GM23338 (cell line): ENCODE measurements at regions not wholly inside any gene's neighbourhood (a gene's known extent, or its start where the extent isn't known, plus 50 kb on each side); places are given as distances from the start of the nearest gene placed in this dataset.

Experiments used
- ATAC-seq: fragments of 200-7000 bp; cut with Tn5 transposase; 3 replicates; pipeline ENCODE4 v1.9.1; 2020
- DNase-seq: peaks from one replicate; pipeline ENCODE4 v3.0.0-alpha.2; 2015; ENCODE audit warnings: low spot score
- H2AFZ ChIP-seq: fragments of 200-600 bp; sonication (generic); 2 replicates; pipeline ENCODE4 v1.8.0; 2016; ENCODE audit warnings: antibody characterized with exemption, mild to moderate bottlenecking, moderate library complexity
- H3F3A ChIP-seq: fragments of 200-600 bp; sonication (generic); replicated peaks from 2 replicates; pipeline ENCODE4 v1.8.0; 2017; ENCODE audit warnings: antibody characterized with exemption, mixed run types, low read depth
- H3K27ac ChIP-seq: fragments of 200-600 bp; sonication (generic); 2 replicates; pipeline ENCODE4 v1.6.1; 2016; ENCODE audit warnings: low read depth
- H3K27me3 ChIP-seq: fragments of 200-600 bp; sonication (generic); 2 replicates; pipeline ENCODE4 v1.8.0; 2016; ENCODE audit warnings: mild to moderate bottlenecking, mixed run types, moderate library complexity; ENCODE audit not compliant: insufficient read depth
- H3K36me3 ChIP-seq: fragments of 200-600 bp; sonication (generic); 2 replicates; pipeline ENCODE4 v1.8.0; 2016; ENCODE audit warnings: mild to moderate bottlenecking; ENCODE audit not compliant: insufficient read depth
- H3K4me1 ChIP-seq: fragments of 200-600 bp; sonication (generic); 2 replicates; pipeline ENCODE4 v1.8.0; 2016; ENCODE audit warnings: mild to moderate bottlenecking, moderate library complexity; ENCODE audit not compliant: insufficient read depth
- H3K4me2 ChIP-seq: fragments of 200-600 bp; sonication (generic); 2 replicates; pipeline ENCODE4 v1.7.1; 2017; ENCODE audit warnings: mixed run types
- H3K4me3 ChIP-seq: fragments of 200-600 bp; sonication (generic); 2 replicates; pipeline ENCODE4 v1.6.1; 2016; ENCODE audit warnings: mixed run types
- H3K79me2 ChIP-seq: fragments of 200-600 bp; sonication (generic); replicated peaks from 2 replicates; pipeline ENCODE4 v1.8.0; 2017; ENCODE audit warnings: mild to moderate bottlenecking; ENCODE audit not compliant: insufficient read depth
- H3K9me2 ChIP-seq: fragments of 200-600 bp; sonication (generic); 2 replicates; pipeline ENCODE4 v1.8.0; 2017; ENCODE audit not compliant: insufficient read depth
- H4K20me1 ChIP-seq: fragments of 200-600 bp; sonication (generic); replicated peaks from 2 replicates; pipeline ENCODE4 v1.8.0; 2017; ENCODE audit warnings: mild to moderate bottlenecking; ENCODE audit not compliant: insufficient read depth
- H3K27ac Mint-ChIP-seq: 2 replicates; pipeline ENCODE4 v1.8.0; 2020; ENCODE audit warnings: inconsistent platforms, mild to moderate bottlenecking, moderate library complexity, mixed read lengths
- H3K27me3 Mint-ChIP-seq: 3 replicates; pipeline ENCODE4 v1.8.0; 2022; ENCODE audit warnings: low read depth, mild to moderate bottlenecking, moderate library complexity, mixed read lengths, inconsistent platforms; ENCODE audit not compliant: insufficient read depth, poor library complexity
- H3K36me3 Mint-ChIP-seq: 3 replicates; pipeline ENCODE4 v1.8.0; 2021; ENCODE audit warnings: low read depth, mild to moderate bottlenecking, inconsistent platforms, moderate library complexity, mixed read lengths
- H3K4me1 Mint-ChIP-seq: 3 replicates; pipeline ENCODE4 v1.8.0; 2020; ENCODE audit warnings: mild to moderate bottlenecking, inconsistent platforms, mixed read lengths
- H3K4me3 Mint-ChIP-seq: 3 replicates; pipeline ENCODE4 v1.8.0; 2021; ENCODE audit warnings: moderate library complexity, mild to moderate bottlenecking, inconsistent platforms, mixed read lengths
- H3K9me3 Mint-ChIP-seq: 3 replicates; pipeline ENCODE4 v1.8.0; 2020; ENCODE audit warnings: moderate library complexity, mild to moderate bottlenecking, inconsistent platforms, mixed read lengths
- CREB1 ChIP-seq: fragments of 250-450 bp; sonication (Bioruptor Pico); IDR thresholded peaks from 2 replicates; pipeline ENCODE4 v1.5.0; 2020; ENCODE audit warnings: low read depth, mild to moderate bottlenecking, moderate library complexity
- CTCF ChIP-seq, 2 experiments: fragments of 200-600 bp in 1 of 2; sonication (generic) in 1 of 2; conservative IDR thresholded peaks; 2 replicates each; pipeline versions ENCODE4 v1.5.1 to v1.6.1; 2016 to 2017; ENCODE audit warnings: antibody characterized with exemption in 2 of 2, low read depth in 2 of 2, mild to moderate bottlenecking in 2 of 2, moderate library complexity in 1 of 2
- EZH2phosphoT487 ChIP-seq: fragments of 200-600 bp; sonication (generic); IDR thresholded peaks from one replicate; pipeline ENCODE4 v1.8.1; 2018; ENCODE audit warnings: antibody characterized with exemption; ENCODE audit not compliant: unreplicated experiment
- NANOG ChIP-seq: IDR thresholded peaks from 2 replicates; pipeline ENCODE4 v1.6.1; 2016; ENCODE audit warnings: antibody characterized with exemption, borderline replicate concordance
- POLR2AphosphoS5 ChIP-seq: IDR thresholded peaks from 2 replicates; pipeline ENCODE4 v1.6.1; 2016; ENCODE audit warnings: antibody characterized with exemption, low read depth
- STAT1 ChIP-seq: IDR thresholded peaks from one replicate; pipeline ENCODE4 v1.6.1; 2016; ENCODE audit warnings: antibody characterized with exemption; ENCODE audit not compliant: unreplicated experiment
- ZNF114 ChIP-seq: fragments of 250-450 bp; sonication (Bioruptor Pico); IDR thresholded peaks from 2 replicates; pipeline ENCODE4 v1.5.0; 2020; ENCODE audit warnings: mild to moderate bottlenecking, moderate library complexity
- ZNF331 ChIP-seq: fragments of 250-450 bp; sonication (Bioruptor Pico); IDR thresholded peaks from 2 replicates; pipeline ENCODE4 v1.5.0; 2020; ENCODE audit warnings: low read depth, mild to moderate bottlenecking, moderate library complexity
- TF ChIP-seq, protein P1 (sequence below): fragments of 250-450 bp; sonication (Bioruptor Pico); IDR thresholded peaks from 2 replicates; pipeline ENCODE4 v1.5.0; 2020; ENCODE audit warnings: mild to moderate bottlenecking, moderate library complexity

GRCh38 chr13:109362616-109363015 is 423.8 kb downstream of the IRS2 start (continued):
- TF ChIP-seq, protein P1, sequence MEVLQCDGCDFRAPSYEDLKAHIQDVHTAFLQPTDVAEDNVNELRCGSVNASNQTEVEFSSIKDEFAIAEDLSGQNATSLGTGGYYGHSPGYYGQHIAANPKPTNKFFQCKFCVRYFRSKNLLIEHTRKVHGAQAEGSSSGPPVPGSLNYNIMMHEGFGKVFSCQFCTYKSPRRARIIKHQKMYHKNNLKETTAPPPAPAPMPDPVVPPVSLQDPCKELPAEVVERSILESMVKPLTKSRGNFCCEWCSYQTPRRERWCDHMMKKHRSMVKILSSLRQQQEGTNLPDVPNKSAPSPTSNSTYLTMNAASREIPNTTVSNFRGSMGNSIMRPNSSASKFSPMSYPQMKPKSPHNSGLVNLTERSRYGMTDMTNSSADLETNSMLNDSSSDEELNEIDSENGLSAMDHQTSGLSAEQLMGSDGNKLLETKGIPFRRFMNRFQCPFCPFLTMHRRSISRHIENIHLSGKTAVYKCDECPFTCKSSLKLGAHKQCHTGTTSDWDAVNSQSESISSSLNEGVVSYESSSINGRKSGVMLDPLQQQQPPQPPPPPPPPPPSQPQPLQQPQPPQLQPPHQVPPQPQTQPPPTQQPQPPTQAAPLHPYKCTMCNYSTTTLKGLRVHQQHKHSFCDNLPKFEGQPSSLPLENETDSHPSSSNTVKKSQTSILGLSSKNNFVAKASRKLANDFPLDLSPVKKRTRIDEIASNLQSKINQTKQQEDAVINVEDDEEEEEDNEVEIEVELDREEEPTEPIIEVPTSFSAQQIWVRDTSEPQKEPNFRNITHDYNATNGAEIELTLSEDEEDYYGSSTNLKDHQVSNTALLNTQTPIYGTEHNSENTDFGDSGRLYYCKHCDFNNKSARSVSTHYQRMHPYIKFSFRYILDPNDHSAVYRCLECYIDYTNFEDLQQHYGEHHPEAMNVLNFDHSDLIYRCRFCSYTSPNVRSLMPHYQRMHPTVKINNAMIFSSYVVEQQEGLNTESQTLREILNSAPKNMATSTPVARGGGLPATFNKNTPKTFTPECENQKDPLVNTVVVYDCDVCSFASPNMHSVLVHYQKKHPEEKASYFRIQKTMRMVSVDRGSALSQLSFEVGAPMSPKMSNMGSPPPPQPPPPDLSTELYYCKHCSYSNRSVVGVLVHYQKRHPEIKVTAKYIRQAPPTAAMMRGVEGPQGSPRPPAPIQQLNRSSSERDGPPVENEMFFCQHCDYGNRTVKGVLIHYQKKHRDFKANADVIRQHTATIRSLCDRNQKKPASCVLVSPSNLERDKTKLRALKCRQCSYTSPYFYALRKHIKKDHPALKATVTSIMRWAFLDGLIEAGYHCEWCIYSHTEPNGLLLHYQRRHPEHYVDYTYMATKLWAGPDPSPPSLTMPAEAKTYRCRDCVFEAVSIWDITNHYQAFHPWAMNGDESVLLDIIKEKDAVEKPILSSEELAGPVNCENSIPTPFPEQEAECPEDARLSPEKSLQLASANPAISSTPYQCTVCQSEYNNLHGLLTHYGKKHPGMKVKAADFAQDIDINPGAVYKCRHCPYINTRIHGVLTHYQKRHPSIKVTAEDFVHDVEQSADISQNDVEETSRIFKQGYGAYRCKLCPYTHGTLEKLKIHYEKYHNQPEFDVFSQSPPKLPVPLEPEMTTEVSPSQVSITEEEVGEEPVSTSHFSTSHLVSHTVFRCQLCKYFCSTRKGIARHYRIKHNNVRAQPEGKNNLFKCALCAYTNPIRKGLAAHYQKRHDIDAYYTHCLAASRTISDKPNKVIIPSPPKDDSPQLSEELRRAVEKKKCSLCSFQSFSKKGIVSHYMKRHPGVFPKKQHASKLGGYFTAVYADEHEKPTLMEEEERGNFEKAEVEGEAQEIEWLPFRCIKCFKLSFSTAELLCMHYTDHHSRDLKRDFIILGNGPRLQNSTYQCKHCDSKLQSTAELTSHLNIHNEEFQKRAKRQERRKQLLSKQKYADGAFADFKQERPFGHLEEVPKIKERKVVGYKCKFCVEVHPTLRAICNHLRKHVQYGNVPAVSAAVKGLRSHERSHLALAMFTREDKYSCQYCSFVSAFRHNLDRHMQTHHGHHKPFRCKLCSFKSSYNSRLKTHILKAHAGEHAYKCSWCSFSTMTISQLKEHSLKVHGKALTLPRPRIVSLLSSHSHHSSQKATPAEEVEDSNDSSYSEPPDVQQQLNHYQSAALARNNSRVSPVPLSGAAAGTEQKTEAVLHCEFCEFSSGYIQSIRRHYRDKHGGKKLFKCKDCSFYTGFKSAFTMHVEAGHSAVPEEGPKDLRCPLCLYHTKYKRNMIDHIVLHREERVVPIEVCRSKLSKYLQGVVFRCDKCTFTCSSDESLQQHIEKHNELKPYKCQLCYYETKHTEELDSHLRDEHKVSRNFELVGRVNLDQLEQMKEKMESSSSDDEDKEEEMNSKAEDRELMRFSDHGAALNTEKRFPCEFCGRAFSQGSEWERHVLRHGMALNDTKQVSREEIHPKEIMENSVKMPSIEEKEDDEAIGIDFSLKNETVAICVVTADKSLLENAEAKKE (CRISPR knock-in tag), result no peak
- TF ChIP-seq ZNF114 (CRISPR knock-in tag) (no peak), POLR2AphosphoS5 (no peak), EZH2phosphoT487 (no peak), CTCF (conservative IDR thresholded peaks at IDR 0.05; ENCODE audit: low read depth in 2 of 2) (no peak), STAT1 (no peak)

- Mint-ChIP-seq H3K36me3 (no peaks in the 10 kb centered on the region), H3K27ac (no peak overlapping the region), H3K27me3 (no peaks in the 10 kb centered on the region), H3K9me3 (no peaks in the 10 kb centered on the region), H3K4me3 (no peak overlapping the region), H3K4me1 (peaks cover 11% of the 10 kb centered on the region)
- Histone ChIP-seq H3K4me2 (no peak overlapping the region), H3K36me3 (no peaks in the 10 kb centered on the region), H3K4me1 (no peaks in the 10 kb centered on the region), H2AFZ (no peak overlapping the region), H3K27me3 (no peaks in the 10 kb centered on the region), H3K4me3 (no peak overlapping the region), H3F3A (no peaks in the 10 kb centered on the region), H3K9me2 (peaks cover 14% of the 10 kb centered on the region; the same call in 1 of the 2 replicates), H4K20me1 (no peaks in the 10 kb centered on the region), H3K79me2 (no peaks in the 10 kb centered on the region), H3K27ac (no peak overlapping the region)
- no peak for ATAC-seq
- DNase-seq, result no peak
- TF ChIP-seq CTCF (conservative IDR thresholded peaks at IDR 0.05; ENCODE audit: low read depth in 2 of 2) (no peak), CREB1 (CRISPR knock-in tag) (no peak), ZNF114 (CRISPR knock-in tag) (no peak), EZH2phosphoT487 (no peak), ZNF331 (CRISPR knock-in tag) (no peak), NANOG (no peak)
Measured at GRCh38 chr13:109361562-109362289, 424.7 kb downstream of the IRS2 start.
